H1 (cell line): ENCODE measurements at regions not wholly inside any gene's neighbourhood (a gene's known extent, or its start where the extent isn't known, plus 50 kb on each side); places are given as distances from the start of the nearest gene placed in this dataset.

Source experiments
- CTCF ChIA-PET: fragments of 300-600 bp; sonication (Branson Sonifier 250); formaldehyde crosslinking; loops from one replicate; lab custom pipeline; 2021; ENCODE audit not compliant: partially characterized antibody; lab: Charles Lee
- POLR2A ChIA-PET: fragments of 300-600 bp; sonication (Branson Sonifier 250); formaldehyde crosslinking; loops from one replicate; lab custom pipeline; 2021; ENCODE audit warnings: inconsistent platforms; ENCODE audit not compliant: partially characterized antibody; lab: Charles Lee
- DNase-seq, 2 experiments: peaks; one replicate each; pipeline versions ENCODE4 v3.0.0 to v3.0.0-alpha.2; 2010 to 2022; ENCODE audit warnings: low spot score in 2 of 2, low read depth in 1 of 2, mixed read lengths in 1 of 2
- FAIRE-seq: peaks from 2 replicates; lab custom pipeline; 2011; peaks lifted over from hg19 to GRCh38; lab: Jason Lieb, UNC
- H2AFZ ChIP-seq: 2 replicates; pipeline ENCODE4 v1.8.1; 2012; ENCODE audit warnings: low read length, inconsistent platforms
- H2AK5ac ChIP-seq: 2 replicates; pipeline ENCODE4 v1.6.1; 2013; ENCODE audit warnings: low read depth, low read length
- H2BK120ac ChIP-seq: replicated peaks from 2 replicates; pipeline ENCODE3; 2013; ENCODE audit warnings: low read depth, low read length, inconsistent platforms
- H2BK12ac ChIP-seq: 2 replicates; pipeline ENCODE4 v1.6.1; 2013; ENCODE audit warnings: low read depth, low read length
- H2BK15ac ChIP-seq: 2 replicates; pipeline ENCODE4 v1.6.1; 2013; ENCODE audit warnings: low read length
- H2BK20ac ChIP-seq: 2 replicates; pipeline ENCODE4 v1.6.1; 2013; ENCODE audit warnings: low read length
- H2BK5ac ChIP-seq: 2 replicates; pipeline ENCODE4 v1.6.1; 2013; ENCODE audit warnings: low read depth, low read length
- H3K14ac ChIP-seq: 2 replicates; pipeline ENCODE4 v1.6.1; 2013; ENCODE audit warnings: inconsistent platforms; ENCODE audit not compliant: insufficient read length
- H3K18ac ChIP-seq: 2 replicates; pipeline ENCODE4 v1.6.1; 2013; ENCODE audit warnings: low read length; ENCODE audit errors: extremely low read depth
- H3K23ac ChIP-seq: 2 replicates; pipeline ENCODE4 v1.6.1; 2013; ENCODE audit warnings: inconsistent platforms; ENCODE audit not compliant: insufficient read length
- H3K23me2 ChIP-seq: 2 replicates; pipeline ENCODE4 v1.6.1; 2013; ENCODE audit warnings: low read depth, low read length
- H3K27ac ChIP-seq: 2 replicates; pipeline ENCODE4 v1.6.1; 2011; ENCODE audit warnings: low read depth, low read length, inconsistent platforms
- H3K27me3 ChIP-seq, 4 experiments: replicated peaks in 1 of 4; 1 replicate in 1 of 4; 2 replicates in 3 of 4; pipeline versions ENCODE4 v1.6.1 to v1.8.1; 2011 to 2013; ENCODE audit warnings: low read length in 3 of 4, mild to moderate bottlenecking in 3 of 4, inconsistent platforms in 2 of 4, mixed read lengths in 2 of 4, moderate library complexity in 1 of 4; ENCODE audit not compliant: control insufficient read depth in 3 of 4, insufficient read depth in 3 of 4; ENCODE audit errors: extremely low read depth in 1 of 4
- H3K36me3 ChIP-seq, 4 experiments: 2 replicates each; pipeline versions ENCODE4 v1.6.1 to v1.8.1; 2011 to 2013; ENCODE audit warnings: mild to moderate bottlenecking in 4 of 4, low read length in 3 of 4, moderate library complexity in 2 of 4, control low read depth in 1 of 4, inconsistent platforms in 1 of 4; ENCODE audit not compliant: insufficient read depth in 4 of 4, control insufficient read depth in 2 of 4
- H3K4ac ChIP-seq: replicated peaks from 2 replicates; pipeline ENCODE3; 2013; ENCODE audit warnings: low read length, low read depth, mixed read lengths, inconsistent platforms; ENCODE audit not compliant: insufficient read length
- H3K4me1 ChIP-seq, 4 experiments: replicated peaks in 1 of 4; 1 replicate in 1 of 4; 2 replicates in 3 of 4; pipeline versions ENCODE4 v1.6.1 to v1.8.1; 2011 to 2013; ENCODE audit warnings: low read length in 3 of 4, inconsistent platforms in 2 of 4, mixed read lengths in 1 of 4; ENCODE audit not compliant: insufficient read depth in 4 of 4, control insufficient read depth in 3 of 4
- H3K4me2 ChIP-seq, 2 experiments: 2 replicates each; pipeline versions ENCODE4 v1.6.1 to v1.8.1; 2011 to 2013; ENCODE audit warnings: low read depth in 2 of 2, low read length in 2 of 2, control low read depth in 1 of 2, inconsistent platforms in 1 of 2, mild to moderate bottlenecking in 1 of 2; ENCODE audit not compliant: insufficient read depth in 1 of 2
- H3K4me3 ChIP-seq, 4 experiments: fragments of 200-600, 300-600 bp in 1 of 4; sonication (generic), shearing (Covaris generic), sonication (Bioruptor Twin) in 1 of 4; 2 replicates each; pipeline versions ENCODE4 v1.5.1 to v1.8.1; 2011 to 2016; ENCODE audit warnings: low read length in 4 of 4, low read depth in 3 of 4, control low read depth in 2 of 4, inconsistent platforms in 2 of 4, mild to moderate bottlenecking in 2 of 4, mixed read lengths in 1 of 4, moderate library complexity in 1 of 4; ENCODE audit not compliant: insufficient read depth in 2 of 4; ENCODE audit errors: extremely low read depth in 1 of 4
- H3K56ac ChIP-seq: replicated peaks from 2 replicates; pipeline ENCODE3; 2013; ENCODE audit warnings: low read depth, mild to moderate bottlenecking, mixed read lengths, low read length, inconsistent platforms; ENCODE audit not compliant: insufficient read length
- H3K79me1 ChIP-seq: 2 replicates; pipeline ENCODE4 v1.6.1; 2013; ENCODE audit warnings: low read depth, low read length, control low read depth
- H3K79me2 ChIP-seq, 2 experiments: 2 replicates each; pipeline versions ENCODE4 v1.6.1 to v1.8.1; 2012 to 2013; ENCODE audit warnings: low read length in 2 of 2, mild to moderate bottlenecking in 2 of 2, inconsistent platforms in 1 of 2; ENCODE audit not compliant: insufficient read depth in 2 of 2, control insufficient read depth in 1 of 2
- H3K9ac ChIP-seq, 4 experiments: replicated peaks in 1 of 4; 1 replicate in 1 of 4; 2 replicates in 3 of 4; pipeline versions ENCODE4 v1.6.1 to v1.8.1; 2011 to 2013; ENCODE audit warnings: low read depth in 3 of 4, low read length in 3 of 4, control low read depth in 2 of 4, mild to moderate bottlenecking in 2 of 4, moderate library complexity in 2 of 4, inconsistent platforms in 1 of 4; ENCODE audit errors: extremely low read depth in 1 of 4
- H3K9me3 ChIP-seq, 2 experiments: 2 replicates each; pipeline versions ENCODE4 v1.6.1 to v1.8.1; 2012 to 2013; ENCODE audit warnings: mild to moderate bottlenecking in 2 of 2, moderate library complexity in 2 of 2, control low read depth in 1 of 2, inconsistent platforms in 1 of 2, low read depth in 1 of 2, low read length in 1 of 2, mixed read lengths in 1 of 2; ENCODE audit not compliant: insufficient read depth in 2 of 2
- H4K20me1 ChIP-seq, 2 experiments: replicated peaks in 1 of 2; 2 replicates each; pipeline versions ENCODE3 to v1.8.1; 2011 to 2013; ENCODE audit warnings: inconsistent platforms in 2 of 2, low read length in 2 of 2, mild to moderate bottlenecking in 1 of 2; ENCODE audit not compliant: insufficient read depth in 2 of 2, control insufficient read depth in 1 of 2
- H4K5ac ChIP-seq: 2 replicates; pipeline ENCODE4 v1.6.1; 2013; ENCODE audit warnings: low read length, low read depth, mixed read lengths, inconsistent platforms; ENCODE audit not compliant: insufficient read length
- H4K8ac ChIP-seq: 2 replicates; pipeline ENCODE4 v1.8.0; 2013; ENCODE audit warnings: mild to moderate bottlenecking, moderate library complexity, low read length, inconsistent platforms; ENCODE audit not compliant: insufficient read depth; ENCODE audit errors: extremely low read depth
- H4K91ac ChIP-seq: replicated peaks from 2 replicates; pipeline ENCODE3; 2013; ENCODE audit warnings: low read length, mixed read lengths, inconsistent platforms; ENCODE audit not compliant: insufficient read length
- HDAC6 ChIP-seq: IDR thresholded peaks from one replicate; pipeline ENCODE4 v1.7.1; 2012; ENCODE audit warnings: low read depth, mild to moderate bottlenecking, inconsistent platforms, low read length, moderate library complexity
- JUND ChIP-seq: IDR thresholded peaks from 2 replicates; pipeline ENCODE4 v1.6.1; 2011; ENCODE audit warnings: mild to moderate bottlenecking, improper control_type of control experiment, low read length
- WGBS, 2 experiments: shearing (Covaris generic) in 1 of 2; methylation state at CpG; one replicate each; pipeline versions ENCODE4 v1.1.6 to v1.1.7; 2013 to 2015; ENCODE audit warnings: low lambda C conversion rate in 2 of 2, mixed read lengths in 2 of 2, inconsistent platforms in 1 of 2, low coverage in 1 of 2, missing lambda C conversion rate in 1 of 2; ENCODE audit not compliant: insufficient replicate concordance in 2 of 2, insufficient coverage in 1 of 2, insufficient read length in 1 of 2; ENCODE audit errors: extremely low coverage in 1 of 2, missing lambda C conversion rate in 1 of 2; 5-methylcytosine and 5-hydroxymethylcytosine counted together

- WGBS, 2 experiments = 94% methylated on average over 1 of the region's 1 CpG; no CpG with 5 or more reads in 1 of the 2 experiments
- no peak overlapping the region for H3K14ac ChIP-seq
Measured at GRCh38 chr11:15609445-15609844, 494.7 kb downstream of the INSC start.

More at GRCh38 chr11:15609445-15609844, 494.7 kb downstream of the INSC start:
- H4K20me1 ChIP-seq = no peaks in the 10 kb centered on the region
- no peak overlapping the region for H2BK15ac ChIP-seq
- no peak overlapping the region for H3K4ac ChIP-seq
- no peak overlapping the region for H3K9ac ChIP-seq
- no peak overlapping the region for H4K91ac ChIP-seq
- H2BK20ac ChIP-seq = no peak overlapping the region
- TF ChIP-seq JUND (no peak), HDAC6 (no peak)
- no peak overlapping the region for H3K4me2 ChIP-seq
- no peak overlapping the region for H2BK5ac ChIP-seq
- FAIRE-seq (no peak), DNase-seq (no peak)
- no peak overlapping the region for H2BK12ac ChIP-seq
- H3K79me2 ChIP-seq = no peaks in the 10 kb centered on the region
- H3K18ac ChIP-seq = no peak overlapping the region
- H3K23ac ChIP-seq = no peak overlapping the region
- H4K5ac ChIP-seq = no peak overlapping the region
- peaks cover 2 to 16% (median 4%) of the 10 kb centered on the region in 4 experiments; a peak in 5 of 7 replicates for H3K4me1 ChIP-seq
- no peak overlapping the region for H3K4me3 ChIP-seq
- no peak overlapping the region for H2AFZ ChIP-seq
- no peaks in the 10 kb centered on the region for H3K27me3 ChIP-seq
- no peak overlapping the region for H4K8ac ChIP-seq
- H3K9me3 ChIP-seq = no peaks in the 10 kb centered on the region
- CTCF ChIA-PET = interaction anchor here (0.9 to 3.4 kb wide), 3 partner anchors 21 to 57 kb away, joined by 3 to 17 read pairs (median 3); no protein-coding TSS in a partner anchor
- POLR2A ChIA-PET = no interaction called here
- H3K79me1 ChIP-seq = no peaks in the 10 kb centered on the region; the same call in 1 of the 2 replicates
- H2BK120ac ChIP-seq = no peak overlapping the region
- H3K36me3 ChIP-seq = no peaks in the 10 kb centered on the region
- H3K27ac ChIP-seq = no peak overlapping the region
- H3K23me2 ChIP-seq = no peaks in the 10 kb centered on the region
- H3K56ac ChIP-seq = no peak overlapping the region
- no peak overlapping the region for H2AK5ac ChIP-seq
